Suppressor macrophage treated with lipopolysaccharide for 1 hour (primary cell): ENCODE measurements at regions not wholly inside any gene's neighbourhood (a gene's known extent, or its start where the extent isn't known, plus 50 kb on each side); places are given as distances from the start of the nearest gene placed in this dataset.
"Not testable (repeated sequence)": the region's sequence is repeated elsewhere in the genome, so short reads cannot be mapped to it uniquely, and the experiment has no call there.

ENCODE experiments used
- DNase-seq, 3 donors: peaks; one replicate each; pipeline ENCODE4 v3.0.0-alpha.2; 2020 to 2022

DNA sequence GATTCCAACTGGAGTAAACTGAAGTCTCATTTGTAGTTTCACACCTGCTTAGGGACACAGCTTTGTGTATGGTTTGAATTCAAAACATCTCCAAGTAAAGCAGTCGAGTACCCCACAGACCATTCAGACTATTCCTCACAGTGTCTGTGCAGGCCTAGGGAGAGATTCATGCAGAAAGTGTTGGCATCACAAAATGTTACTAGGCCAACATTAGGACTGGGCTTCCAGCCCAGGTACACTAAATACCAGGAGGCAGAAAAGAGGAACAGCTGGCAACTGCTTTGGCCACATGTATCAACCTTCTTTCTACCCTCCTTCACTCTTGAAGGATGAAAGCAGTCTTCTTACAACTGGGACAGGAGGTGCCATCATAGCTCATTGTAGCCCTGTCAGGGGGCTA, 270.4 kb upstream of the TMEFF2 start:
- DNase-seq: no peak

DNA sequence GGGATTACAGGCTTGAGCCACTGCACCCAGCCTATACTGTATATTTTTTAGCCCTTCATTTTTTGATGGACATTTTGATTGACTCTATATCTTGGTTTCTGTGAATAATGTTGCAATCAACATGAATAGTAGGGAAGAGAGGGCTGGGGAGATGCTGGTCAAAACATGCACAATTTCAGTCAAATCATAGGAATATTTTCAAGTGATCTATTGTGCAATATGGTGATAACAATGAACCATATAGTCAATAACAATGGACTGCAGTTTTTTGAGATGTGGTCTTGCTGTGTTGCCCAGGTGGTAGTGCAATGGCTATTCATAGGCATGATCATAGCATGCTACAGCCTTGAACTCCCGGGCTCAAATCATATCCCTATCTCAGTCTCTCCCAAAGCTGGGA, 264.7 kb upstream of the TMEFF2 start:
- no peak for DNase-seq

DNA sequence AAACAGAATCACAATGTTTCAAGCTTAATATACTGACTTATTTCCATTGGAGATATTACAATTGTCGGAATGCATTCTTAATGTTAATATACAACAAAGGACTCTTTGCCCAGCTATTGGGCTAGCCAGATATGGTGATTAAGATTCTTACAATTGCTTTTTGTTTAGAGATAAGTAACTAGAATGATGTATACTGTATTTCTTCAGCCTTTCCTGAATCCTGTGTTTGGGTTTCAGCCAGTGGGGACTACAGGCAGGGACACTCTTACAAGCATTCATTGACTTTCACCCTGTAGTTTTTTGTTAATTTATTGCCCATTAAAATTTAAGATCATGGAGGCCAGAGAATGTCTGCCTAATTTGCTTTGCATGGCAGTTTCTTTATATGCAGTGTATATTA, 254.1 kb upstream of the TMEFF2 start:
- DNase-seq: no peak

DNA sequence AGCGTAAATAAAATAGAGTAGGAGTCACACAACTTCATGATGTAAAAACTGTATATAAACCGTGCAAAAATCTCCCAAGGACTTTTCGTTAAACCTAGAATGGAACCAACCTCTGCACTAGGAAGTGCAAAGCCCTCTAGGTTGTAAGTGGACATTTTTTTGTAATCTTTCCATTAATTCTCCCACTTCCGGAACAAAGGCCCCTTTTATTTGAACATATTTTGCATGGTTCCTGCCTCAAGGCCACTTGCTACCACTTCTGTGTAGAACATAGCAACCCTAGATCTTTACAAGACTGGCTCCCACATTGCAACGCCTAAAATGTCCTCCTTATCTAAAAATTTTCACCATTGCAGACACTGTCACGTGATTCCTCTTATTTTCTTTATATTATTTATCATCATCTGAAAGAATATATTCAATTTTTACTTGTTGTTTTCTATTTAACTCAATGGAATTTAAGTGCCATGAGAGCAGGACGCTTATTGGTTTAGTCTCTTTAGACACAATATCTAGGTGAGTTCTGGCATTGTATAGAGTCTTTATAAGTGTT, 249.6 kb upstream of the TMEFF2 start:
- no peak for DNase-seq

DNA sequence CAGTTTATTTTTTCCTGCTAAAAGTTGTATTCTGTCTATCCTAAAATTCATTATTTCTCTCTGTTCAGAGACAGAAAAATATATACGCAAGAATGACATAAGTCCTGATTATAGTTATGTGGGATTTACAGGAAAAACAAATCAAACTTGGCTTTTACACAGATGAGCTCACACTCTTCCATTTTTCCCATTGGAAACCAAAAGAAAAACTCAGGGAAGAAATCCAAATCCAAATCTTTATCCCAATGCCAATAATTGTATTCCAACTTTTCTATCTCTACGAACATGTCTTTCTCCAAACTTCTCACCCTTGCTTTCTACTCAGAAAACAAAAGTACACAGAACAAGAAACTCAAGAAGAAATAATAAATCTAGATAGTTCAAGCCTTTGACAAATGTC, 249.1 kb upstream of the TMEFF2 start:
- no peak for DNase-seq

DNA sequence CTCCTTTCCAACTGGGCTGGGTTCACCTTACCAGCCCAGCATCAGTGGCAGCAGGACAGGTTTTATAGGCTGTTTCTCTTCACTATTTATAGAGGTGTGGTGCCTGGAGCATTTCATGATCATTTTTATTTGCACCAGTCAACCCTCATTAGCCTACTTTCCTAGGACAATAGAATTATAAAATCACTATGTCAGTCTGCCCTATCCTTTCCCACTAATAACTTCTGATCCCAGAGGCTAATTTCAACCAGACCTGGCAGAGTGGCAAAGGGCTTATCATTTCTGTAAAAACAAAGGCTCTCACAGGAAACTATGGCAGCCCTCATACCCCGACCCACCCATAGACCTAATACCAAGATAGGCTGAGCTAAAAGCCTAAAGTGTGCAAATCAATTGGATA, 243.5 kb upstream of the TMEFF2 start:
- DNase-seq: no peak

DNA sequence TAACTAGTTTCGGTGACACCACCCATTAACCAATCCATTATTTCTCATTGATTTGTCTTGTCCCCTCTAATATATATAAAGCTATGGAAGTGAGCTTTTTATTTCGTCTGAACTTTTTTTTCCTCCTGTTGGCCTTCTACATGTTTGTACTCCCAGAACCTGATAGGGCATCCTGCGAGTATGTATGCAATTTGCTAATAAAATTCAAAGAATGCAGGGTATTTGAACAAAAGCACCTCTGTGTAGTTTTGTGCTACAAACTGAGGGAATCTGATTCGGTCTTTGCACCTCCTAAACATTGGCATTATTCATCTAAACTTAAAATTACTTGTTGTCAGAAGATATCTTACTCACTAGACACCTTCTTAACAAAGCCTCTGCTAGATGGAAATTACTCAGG, 242.9 kb upstream of the TMEFF2 start:
- no peak for DNase-seq

DNA sequence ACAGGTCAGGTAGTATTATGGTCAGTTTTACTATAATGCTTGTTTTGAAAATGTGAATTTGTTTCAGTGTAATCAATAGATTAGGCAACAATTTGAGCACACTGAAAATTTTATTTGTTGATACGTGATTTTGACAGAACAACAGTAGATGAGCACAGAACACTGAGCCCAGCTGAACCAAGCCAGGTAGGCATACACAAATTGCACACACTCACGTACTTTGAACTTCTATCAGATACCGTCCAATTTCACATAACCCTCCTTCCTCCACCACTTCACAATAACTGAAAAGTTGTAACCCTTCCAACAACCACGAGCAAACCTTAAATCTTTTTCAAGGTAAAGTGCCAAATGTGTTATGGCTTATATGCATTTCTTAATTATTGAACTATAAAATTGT, 229.5 kb upstream of the TMEFF2 start:
- no peak for DNase-seq

DNA sequence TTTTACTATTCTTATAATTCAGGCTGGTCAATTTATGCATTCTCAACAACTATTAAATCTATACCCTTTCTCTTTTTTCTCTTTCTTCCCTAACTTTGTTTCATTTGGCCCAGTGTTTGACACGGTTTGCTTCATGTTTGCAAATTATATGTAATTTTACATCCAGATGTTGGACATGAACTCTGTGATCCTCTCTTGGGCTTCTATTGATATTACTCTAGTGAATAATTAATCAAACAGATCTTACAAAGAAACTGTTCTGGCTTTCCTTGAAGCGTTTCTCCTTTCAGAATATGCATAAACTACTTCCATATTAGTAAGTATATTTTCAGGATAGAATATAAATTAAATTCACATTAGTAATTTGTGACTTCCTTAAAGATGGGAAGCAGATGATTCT, 225.1 kb upstream of the TMEFF2 start:
- DNase-seq: no peak

DNA sequence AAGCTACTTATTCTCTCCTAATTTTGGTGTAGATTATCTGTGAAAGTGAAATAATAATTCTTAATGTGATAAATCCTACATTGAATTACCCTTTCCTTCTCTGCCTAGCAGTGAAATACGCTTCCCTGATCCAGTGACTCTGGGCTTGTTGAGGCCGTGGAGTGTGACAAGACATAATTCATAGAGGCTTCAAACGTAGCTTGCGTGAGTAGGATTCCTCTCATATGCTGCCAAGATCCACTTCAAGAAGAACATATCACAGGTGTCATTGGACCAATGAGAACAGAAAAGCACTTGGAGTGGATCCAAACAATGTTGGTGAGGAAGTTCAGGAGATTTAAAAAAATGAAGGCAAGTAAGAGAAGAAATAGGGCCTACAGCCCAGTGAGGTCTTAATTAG, 221.3 kb upstream of the TMEFF2 start:
- no peak for DNase-seq

DNA sequence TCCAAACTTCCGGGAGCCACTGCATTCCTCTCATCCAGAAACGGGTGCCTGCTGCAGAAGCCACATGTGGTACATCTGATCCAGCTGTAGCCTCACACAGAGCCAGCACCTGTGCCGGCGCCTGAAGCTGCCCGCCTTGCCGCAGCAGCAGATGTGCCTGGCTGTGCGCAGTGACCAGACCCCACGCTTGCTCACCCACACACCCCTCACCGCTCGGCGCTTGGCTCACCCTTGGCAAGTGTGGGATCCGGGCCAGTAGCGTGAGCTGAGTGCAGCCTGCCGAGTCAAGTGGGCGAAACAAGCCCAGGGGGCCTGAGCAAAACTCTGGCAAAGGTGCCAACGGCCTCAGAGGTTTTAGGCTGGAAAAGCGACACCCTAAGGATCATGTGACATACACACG, 220.1 kb upstream of the TMEFF2 start:
- DNase-seq: no peak

DNA sequence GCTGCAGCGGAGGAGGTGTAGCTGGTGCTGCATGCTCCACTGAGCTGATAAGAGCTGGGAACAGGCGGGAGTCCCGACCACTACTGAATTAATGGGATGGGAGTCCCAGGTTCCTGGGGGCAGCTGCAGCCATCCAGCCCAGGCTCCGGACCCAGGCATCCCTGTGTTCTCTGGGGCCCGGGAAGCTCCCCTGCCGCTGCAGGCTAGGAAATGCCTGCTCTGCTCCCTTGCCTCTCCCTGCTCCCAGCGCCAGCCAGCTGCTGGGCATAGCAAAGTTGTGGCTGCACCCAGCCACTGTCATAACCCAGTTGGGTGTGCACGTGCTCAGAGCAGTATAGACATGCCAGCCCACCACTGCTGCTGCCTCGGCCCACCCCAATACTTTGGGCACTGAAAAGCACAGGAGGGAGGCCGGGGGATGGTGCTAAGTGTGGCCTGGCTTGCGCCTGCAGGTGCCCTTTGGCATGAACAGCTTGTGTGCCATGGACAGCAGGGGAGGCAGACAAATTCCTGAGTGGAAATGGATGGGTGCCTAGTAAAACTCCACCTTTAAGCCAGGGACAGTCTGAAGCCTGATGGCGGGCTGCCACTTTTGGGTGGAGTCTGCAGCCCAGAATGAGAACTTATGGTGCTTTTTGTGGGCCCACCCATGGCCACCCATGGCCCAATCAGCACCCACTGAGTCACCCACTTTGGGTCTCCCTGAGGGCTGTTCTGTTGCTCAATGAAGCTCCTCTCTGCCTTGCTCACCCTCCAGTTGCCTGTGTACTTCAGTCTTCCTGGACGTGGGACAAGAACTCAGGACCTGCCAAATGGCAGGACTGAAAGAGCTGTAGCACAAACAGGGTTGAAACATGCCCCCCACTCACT, 219.3 kb upstream of the TMEFF2 start:
- no peak for DNase-seq

DNA sequence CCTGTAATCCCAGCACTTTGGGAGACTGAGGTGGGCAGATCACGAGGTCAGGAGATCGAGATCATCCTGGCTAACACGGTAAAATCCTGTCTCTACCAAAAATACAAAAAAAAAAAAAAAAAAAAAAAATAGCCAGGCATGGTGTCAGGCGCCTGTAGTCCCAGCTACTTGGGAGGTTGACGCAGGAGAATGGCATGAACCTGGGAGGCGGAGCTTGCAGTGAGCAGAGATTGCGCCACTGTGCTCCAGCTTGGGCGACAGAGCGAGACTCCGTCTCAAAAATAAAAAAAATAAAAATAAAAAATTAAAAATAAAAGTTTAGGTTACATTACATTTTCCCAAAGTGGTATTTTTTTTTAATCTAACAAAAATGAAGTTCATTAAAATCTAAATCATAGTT, 218.1 kb upstream of the TMEFF2 start:
- DNase-seq: not testable (repeated sequence)

DNA sequence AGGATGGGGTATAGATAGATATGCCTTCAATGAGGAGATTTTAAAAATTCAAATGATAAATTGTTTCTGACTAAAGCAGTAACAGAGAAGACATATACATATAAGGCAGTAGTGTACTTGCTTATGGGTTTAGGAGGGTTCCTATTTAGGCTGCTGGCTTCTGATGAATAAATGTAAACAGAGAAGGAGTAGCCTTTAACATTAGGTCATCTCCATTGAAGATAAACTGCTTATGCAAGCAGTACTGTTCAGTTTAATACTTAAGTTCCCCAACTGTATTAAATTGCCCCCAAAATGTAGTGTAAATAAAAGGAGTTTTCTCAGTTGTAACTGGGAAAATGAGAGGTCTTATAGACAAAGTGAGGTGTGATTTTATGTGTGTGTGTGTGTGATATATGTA, 217.7 kb upstream of the TMEFF2 start:
- DNase-seq: no peak

DNA sequence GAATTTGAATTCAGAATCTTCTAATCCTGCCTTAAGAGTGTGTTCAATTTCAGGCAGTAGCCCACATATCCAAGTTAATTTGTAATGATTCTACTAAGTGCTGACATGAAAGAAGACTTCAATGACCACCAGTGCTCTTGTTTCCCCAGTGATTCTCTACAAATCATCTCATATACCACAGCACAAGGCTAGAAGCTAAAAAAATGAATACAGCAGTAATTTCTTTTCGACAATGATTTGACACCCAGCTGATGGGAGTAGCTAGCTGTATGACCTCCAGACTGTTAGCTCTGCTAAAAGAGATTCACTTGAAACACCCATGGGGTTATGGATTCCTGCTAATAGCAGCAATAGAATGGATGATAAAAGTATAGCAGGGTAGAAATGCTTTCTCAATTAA, 217.0 kb upstream of the TMEFF2 start:
- DNase-seq: no peak

DNA sequence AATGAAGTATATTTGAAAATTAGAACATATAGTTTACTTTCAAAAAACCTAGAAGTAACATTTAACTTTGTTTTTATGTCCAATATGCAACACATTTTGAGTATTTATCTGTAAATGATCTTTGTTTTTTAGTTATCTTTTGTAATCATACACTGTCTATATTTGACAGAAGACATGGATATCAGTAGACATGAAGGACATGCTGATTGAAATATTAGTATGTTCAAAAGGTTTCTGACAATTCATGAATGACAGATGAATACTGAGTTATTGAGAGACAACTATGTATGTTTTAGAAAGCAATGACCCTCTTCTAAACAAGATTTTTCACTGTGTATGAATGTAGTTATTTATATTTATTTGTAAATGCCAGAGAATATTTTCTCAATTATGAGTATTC, 215.6 kb upstream of the TMEFF2 start:
- peak in 1 of 3 donors; percentile 12 for DNase-seq

DNA sequence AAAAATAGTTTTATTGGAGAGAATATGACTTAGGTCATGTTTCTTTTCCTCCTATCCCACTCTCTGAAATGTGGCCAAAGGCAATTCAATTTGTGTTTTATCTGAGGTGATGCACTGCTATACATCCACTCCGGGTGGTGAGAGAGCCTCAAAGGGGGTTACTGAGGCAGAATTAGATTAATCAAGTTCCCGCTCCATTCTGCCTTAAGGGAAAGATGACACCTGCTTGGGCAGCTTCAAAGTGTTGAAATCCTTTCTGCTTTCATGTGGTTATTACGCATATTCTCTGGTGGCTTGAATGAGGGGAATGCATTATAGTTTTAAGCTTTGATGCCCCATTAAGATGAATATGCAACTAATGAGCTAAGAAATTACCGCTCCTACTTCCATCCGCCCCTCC, 213.0 kb upstream of the TMEFF2 start:
- no peak for DNase-seq

DNA sequence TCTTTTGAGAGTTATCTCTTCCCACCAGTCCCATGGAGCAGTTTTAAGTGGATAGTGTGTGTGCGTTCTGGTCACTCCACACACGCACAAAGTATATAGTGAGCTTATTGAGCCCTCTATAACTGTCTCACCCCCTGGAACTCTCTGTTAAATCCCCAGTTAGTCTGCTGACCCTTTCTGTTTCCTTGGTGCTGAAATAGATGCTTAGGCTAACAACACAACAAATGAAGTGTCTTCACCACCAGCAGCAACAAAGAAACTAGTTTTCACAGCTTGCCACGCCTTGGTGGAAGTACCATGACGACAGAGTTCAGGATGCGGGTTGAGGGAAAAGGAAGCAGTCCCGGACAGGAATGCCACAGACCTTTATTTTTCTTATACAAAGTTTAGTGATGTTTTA, 203.5 kb upstream of the TMEFF2 start:
- DNase-seq: no peak

DNA sequence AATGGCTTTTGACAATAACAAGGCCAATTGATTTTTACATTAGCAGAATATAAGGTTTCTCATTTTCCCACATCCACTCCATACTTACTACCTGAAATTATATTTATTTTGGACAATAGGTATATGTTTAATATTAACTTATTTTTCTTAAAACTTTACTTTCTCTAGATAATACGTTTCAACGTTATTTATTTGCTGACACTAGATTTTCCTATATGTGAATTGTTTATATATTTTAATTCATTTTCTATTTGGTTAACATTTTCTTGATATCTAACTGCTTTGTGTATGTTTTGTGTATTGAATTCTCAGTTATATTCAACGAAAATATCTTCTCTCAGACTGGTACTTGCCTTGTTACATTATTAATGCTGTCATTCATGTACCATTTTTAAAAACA, 199.9 kb upstream of the TMEFF2 start:
- no peak for DNase-seq

DNA sequence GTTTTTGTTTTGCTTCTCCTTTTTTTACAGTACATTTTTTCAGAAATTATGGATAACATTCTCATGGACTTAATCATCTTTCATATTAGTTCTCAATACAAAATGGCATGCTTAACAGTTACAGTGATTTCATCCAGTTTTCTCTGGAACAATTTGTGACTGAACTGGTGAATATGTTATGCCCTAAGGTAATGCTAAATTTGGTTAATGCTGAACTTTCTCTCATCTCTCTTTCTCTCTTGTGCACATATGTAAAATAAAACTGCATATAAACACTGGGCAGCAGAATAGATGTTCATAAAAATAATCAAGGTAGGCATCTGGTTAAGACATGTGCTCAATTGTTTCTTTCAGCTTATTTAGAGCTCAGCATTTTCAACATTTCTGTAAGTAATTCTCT, 196.3 kb upstream of the TMEFF2 start:
- peak in 1 of 3 donors; percentile 3 for DNase-seq

DNA sequence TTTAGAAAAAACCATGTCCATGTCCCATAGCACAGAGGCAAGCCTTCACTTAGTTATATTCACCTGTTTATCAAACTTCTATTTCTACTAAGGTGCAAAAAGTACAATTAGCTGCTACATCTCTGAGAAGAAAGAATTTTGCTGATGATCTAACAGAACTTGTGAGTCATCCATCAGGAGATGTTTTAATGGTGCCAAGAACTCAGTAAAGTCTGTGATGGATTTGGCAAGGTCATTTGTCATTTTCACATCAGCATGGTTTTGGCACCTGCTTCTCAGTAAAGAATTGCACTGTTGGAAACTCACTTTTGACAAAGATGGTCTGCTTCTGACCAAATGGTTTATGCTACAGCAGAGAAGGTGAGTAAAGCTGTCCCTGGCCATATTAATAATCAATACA, 195.7 kb upstream of the TMEFF2 start:
- DNase-seq: peak in 1 of 3 donors; percentile 10

DNA sequence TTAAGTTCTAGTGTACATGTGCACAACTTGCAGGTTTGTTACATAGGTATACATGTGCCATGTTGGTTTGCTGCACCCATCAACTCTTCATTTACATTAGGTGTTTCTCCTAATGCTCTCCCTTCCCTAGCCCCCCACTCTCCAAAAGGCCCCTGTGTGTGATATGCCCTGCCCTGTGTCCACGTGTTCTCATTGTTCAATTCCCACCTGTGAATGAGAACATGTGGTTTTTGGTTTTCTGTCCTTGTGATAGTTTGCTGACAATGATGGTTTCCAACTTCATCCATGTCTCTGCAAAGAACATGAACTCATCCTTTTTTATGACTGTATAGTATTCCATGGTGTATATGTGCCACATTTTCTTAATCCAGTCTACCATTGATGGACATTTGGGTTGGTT, 189.5 kb upstream of the TMEFF2 start:
- DNase-seq: not testable (repeated sequence)

DNA sequence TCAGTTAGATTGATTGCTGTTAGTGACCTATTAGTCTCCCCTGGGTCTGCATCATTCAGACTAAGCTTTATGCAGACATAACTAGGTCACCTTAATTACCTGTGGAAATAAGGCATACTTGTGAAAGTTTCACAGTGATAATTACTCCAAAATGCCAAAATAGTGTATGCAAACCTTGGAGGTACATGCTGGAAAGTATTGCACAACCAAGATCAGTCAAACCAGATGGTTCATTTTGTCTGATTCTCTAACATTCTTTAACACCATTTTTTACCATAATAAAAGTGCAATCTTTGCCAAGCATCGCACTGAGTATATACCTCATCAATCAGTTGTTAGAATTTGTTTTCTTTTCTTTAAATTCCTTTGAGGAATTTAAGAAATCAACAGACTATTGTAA, 186.3 kb upstream of the TMEFF2 start:
- DNase-seq: no peak

DNA sequence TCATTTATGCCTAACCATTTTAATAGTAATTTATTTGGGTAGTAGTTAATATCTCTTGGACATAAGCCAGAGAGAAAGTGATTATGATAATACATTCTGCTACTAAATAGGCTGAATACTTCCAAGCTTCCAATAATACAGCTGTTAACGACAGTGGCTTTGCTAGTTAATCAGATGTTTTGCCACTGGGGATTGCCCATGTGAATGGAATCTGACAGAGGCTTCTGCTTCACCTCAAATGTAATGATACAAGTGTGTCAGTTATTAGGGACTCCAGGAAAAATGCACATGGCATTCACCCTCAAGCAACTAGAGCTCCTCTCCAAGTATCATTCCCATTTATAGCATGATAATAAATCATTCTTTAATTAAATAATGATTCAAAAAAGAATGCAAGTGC, 185.0 kb upstream of the TMEFF2 start:
- no peak for DNase-seq

DNA sequence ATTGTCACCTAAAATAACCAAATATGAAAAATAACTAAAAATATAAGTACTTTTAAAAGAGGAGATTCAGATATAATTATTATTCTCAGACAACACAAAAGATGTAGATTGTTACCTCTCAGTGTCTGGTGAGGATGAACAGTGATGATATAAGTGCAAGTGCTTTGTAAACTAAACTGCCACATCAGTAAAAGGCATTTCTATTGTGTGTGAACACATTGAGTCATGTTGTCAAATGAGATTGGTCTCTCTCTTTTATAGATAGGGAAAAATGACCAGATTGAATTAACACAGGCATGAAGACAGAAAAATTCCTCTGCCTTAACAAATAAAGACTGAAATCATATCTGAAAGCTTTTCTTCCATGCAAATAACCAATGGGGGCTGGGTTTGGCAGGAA, 182.4 kb upstream of the TMEFF2 start:
- DNase-seq: no peak
